ENCODE measurements at regions not wholly inside any gene's neighbourhood (a gene's known extent, or its start where the extent isn't known, plus 50 kb on each side); places are given as distances from the start of the nearest gene placed in this dataset.
"Not testable (repeated sequence)": the region's sequence is repeated elsewhere in the genome, so short reads cannot be mapped to it uniquely, and the experiment has no call there.

- not testable (repeated sequence) for TF ChIP-seq CTCF (IDR thresholded peaks at IDR 0.05; ENCODE audit: poor library complexity, severe bottlenecking); RAD21 (conservative IDR thresholded peaks at IDR 0.05); REST (IDR thresholded peaks at IDR 0.05; ENCODE audit: borderline replicate concordance); POLR2AphosphoS5 (IDR thresholded peaks at IDR 0.05)
These were observed 60.2 kb downstream of the PPIAL4A start for GRCh38 chr1:120949724-120950123.
